Esophagus muscularis mucosa (tissue), 3 donors: ENCODE measurements at regions not wholly inside any gene's neighbourhood (a gene's known extent, or its start where the extent isn't known, plus 50 kb on each side); places are given as distances from the start of the nearest gene placed in this dataset.

Experiments used
- CTCF ChIP-seq, 3 experiments: fragments of 200-600 bp in 2 of 3; fragments of 450-650 bp in 1 of 3; sonication (generic) in 2 of 3; IDR thresholded peaks; one replicate each; pipeline ENCODE4 v1.5.1; 2017 to 2019; ENCODE audit warnings: antibody characterized with exemption in 3 of 3, mild to moderate bottlenecking in 2 of 3, moderate library complexity in 1 of 3
- POLR2A ChIP-seq: fragments of 450-650 bp; IDR thresholded peaks from one replicate; pipeline ENCODE4 v1.6.1; 2017; ENCODE audit warnings: antibody characterized with exemption, moderate library complexity, mild to moderate bottlenecking, low read depth
- POLR2AphosphoS5 ChIP-seq, 2 donors: sonication (generic); formaldehyde crosslinking; IDR thresholded peaks; one replicate each; pipeline ENCODE4 v1.6.1; 2017; ENCODE audit warnings: antibody characterized with exemption in 2 of 2

GRCh38 chr14:80310938-80311750, 99.8 kb upstream of the DIO2 start:
- TF ChIP-seq CTCF (IDR thresholded peaks at IDR 0.05) (no peak), POLR2AphosphoS5 (IDR thresholded peaks at IDR 0.05) (no peak), POLR2A (no peak)
